ENCODE measurements at regions not wholly inside any gene's neighbourhood (a gene's known extent, or its start where the extent isn't known, plus 50 kb on each side); places are given as distances from the start of the nearest gene placed in this dataset.

DNA sequence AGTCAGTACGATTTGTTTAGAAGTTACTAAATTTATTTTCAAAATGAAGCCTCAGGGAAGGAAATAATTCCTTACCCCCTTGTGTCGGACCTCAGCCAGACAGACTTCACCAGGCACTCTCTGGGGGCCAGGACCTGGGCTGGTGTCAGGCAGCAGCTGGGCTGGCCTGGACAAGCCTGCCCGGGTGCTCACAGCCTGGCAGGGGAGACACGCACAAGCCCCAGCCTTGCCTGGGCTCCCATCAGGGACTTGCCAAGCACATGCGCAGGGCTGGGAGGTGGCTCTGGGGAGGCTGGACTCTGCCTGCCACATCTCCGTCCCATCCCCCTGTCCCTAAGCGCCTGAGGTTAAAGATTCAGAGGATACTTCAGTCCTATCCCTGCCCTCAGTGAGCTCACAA is 56.8 kb upstream of the HS6ST1 start (continued):
- TF ChIP-seq ELF1 (IDR thresholded peaks at IDR 0.05): no peak

DNA sequence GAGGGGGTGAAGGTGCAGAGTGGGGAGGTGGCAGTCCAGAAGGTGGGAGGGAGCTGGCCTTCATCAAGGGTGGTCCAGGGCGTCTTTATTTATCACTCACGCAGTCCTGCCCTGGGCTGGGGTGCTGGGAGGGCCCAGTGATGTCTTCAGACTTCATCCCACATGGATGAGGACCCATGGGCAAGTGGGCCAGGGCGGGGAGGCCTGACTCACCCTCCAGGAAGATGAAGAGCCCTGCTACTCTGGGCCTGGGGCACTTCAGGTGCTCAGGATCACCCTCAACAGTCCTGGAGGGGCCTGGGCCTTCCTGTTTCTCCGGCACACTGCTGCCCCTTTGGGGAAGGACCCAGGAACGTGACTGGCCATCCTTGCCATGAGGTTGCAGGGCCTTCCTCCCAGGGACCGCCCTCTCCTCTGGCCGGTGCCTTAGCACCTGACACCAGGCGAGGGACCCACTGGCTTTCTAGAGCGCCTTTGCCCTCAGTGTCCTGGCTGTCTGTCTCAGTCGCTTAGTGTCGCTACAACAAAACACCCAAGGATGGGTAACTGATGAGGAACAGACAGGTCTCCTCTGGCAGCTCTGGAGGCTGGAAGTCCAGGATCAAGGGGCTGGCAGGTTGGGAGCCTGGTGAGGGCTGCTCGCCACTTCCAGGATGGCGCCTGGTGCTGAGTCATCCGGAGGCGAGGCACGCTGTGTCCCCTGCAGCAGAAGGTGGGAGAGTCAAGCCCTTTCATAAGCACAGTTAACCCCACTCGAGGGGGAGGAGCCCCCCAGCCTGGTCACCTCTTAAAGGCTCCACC is 57.8 kb upstream of the HS6ST1 start:
- no peaks in the 10 kb centered on the region for H3K27me3 ChIP-seq (ENCODE audit: insufficient read depth)
- no peak overlapping the region for H3K9ac ChIP-seq
- no peak overlapping the region for H3K4me3 ChIP-seq (ENCODE audit: low read depth in 2 of 2, low read length in 1 of 2)
- no peak overlapping the region for H3K4me2 ChIP-seq
- no peaks in the 10 kb centered on the region for H3F3A ChIP-seq (replicated peaks; ENCODE audit: insufficient read depth)
- H3K27ac ChIP-seq (ENCODE audit: low read depth in 2 of 2, low read length in 1 of 2): no peak overlapping the region; a peak in 1 of 4 replicates
- no peaks in the 10 kb centered on the region for H3K36me3 ChIP-seq (replicated peaks in 1 of 2; ENCODE audit: control insufficient read depth in 1 of 2, insufficient read depth in 2 of 2, low read length in 1 of 2)
- H3K4me1 ChIP-seq (ENCODE audit: control insufficient read depth in 1 of 2, insufficient read depth in 2 of 2, low read depth in 1 of 2, low read length in 1 of 2): peaks cover 0 to 49% of the 10 kb centered on the region in 2 experiments; a peak in 1 of 4 replicates
- CTCF ChIA-PET: interaction anchor here (0.6 to 1.7 kb wide), 3 partner anchors 10 to 53 kb away, joined by 3 read pairs; no protein-coding TSS in a partner anchor
- POLR2A ChIA-PET: no interaction called here
- WGBS (ENCODE audit: low lambda C conversion rate): 72% methylated on average over 10 of the region's 17 CpGs
- H4K20me1 ChIP-seq (ENCODE audit: insufficient read depth): no peaks in the 10 kb centered on the region
- no peak for DNase-seq
- H2AFZ ChIP-seq (ENCODE audit: low read depth): no peak overlapping the region
- H3K79me2 ChIP-seq (ENCODE audit: insufficient read depth): no peaks in the 10 kb centered on the region
- H3K9me2 ChIP-seq: no peaks in the 10 kb centered on the region
- no peaks in the 10 kb centered on the region for H3K9me3 ChIP-seq
- no peak for TF ChIP-seq MXI1 (IDR thresholded peaks at IDR 0.05; ENCODE audit: low read depth, low read length)

- H3K27me3 ChIP-seq (ENCODE audit: insufficient read depth): no peaks in the 10 kb centered on the region
- H2AFZ ChIP-seq (ENCODE audit: low read depth): no peak overlapping the region
- no peak for DNase-seq
- H3K79me2 ChIP-seq (ENCODE audit: insufficient read depth): no peaks in the 10 kb centered on the region
- no peaks in the 10 kb centered on the region for H3K36me3 ChIP-seq (replicated peaks in 1 of 2; ENCODE audit: control insufficient read depth in 1 of 2, insufficient read depth in 2 of 2, low read length in 1 of 2)
- H3K9me2 ChIP-seq: no peaks in the 10 kb centered on the region
- CTCF ChIA-PET: interaction anchor here (1.7 kb wide), 1 partner anchor 54 kb away, joined by 3 read pairs; no protein-coding TSS in a partner anchor
- TF ChIP-seq RXRA (IDR thresholded peaks at IDR 0.05; ENCODE audit: borderline replicate concordance, low read depth) (no peak), TCF12 (IDR thresholded peaks at IDR 0.05) (no peak), GABPA (IDR thresholded peaks at IDR 0.05; ENCODE audit: low read depth) (no peak)
- POLR2A ChIA-PET: no interaction called here
- no peaks in the 10 kb centered on the region for H3F3A ChIP-seq (replicated peaks; ENCODE audit: insufficient read depth)
- no peak overlapping the region for H3K9ac ChIP-seq
- H3K4me3 ChIP-seq (ENCODE audit: low read depth in 2 of 2, low read length in 1 of 2): no peak overlapping the region
- no peak overlapping the region for H3K27ac ChIP-seq (ENCODE audit: low read depth in 2 of 2, low read length in 1 of 2)
- peaks cover 0 to 55% of the 10 kb centered on the region in 2 experiments; a peak in 1 of 4 replicates for H3K4me1 ChIP-seq (ENCODE audit: control insufficient read depth in 1 of 2, insufficient read depth in 2 of 2, low read depth in 1 of 2, low read length in 1 of 2)
- no peak overlapping the region for H3K4me2 ChIP-seq
- WGBS (ENCODE audit: low lambda C conversion rate): 89% methylated on average over 6 of the region's 16 CpGs
- no peaks in the 10 kb centered on the region for H4K20me1 ChIP-seq (ENCODE audit: insufficient read depth)
- no peaks in the 10 kb centered on the region for H3K9me3 ChIP-seq
Observed at GRCh38 chr2:128377071-128377910, 58.6 kb upstream of the HS6ST1 start.

GRCh38 chr2:128378231-128379020 is 59.8 kb upstream of the HS6ST1 start:
- CTCF ChIA-PET: interaction anchor here (1.0 kb wide), 1 partner anchor 53 kb away, joined by 3 read pairs; no protein-coding TSS in a partner anchor
- DNase-seq: no peak
- no peaks in the 10 kb centered on the region for H3F3A ChIP-seq (replicated peaks; ENCODE audit: insufficient read depth)
- H4K20me1 ChIP-seq (ENCODE audit: insufficient read depth): no peaks in the 10 kb centered on the region
- peaks cover 0 to 55% of the 10 kb centered on the region in 2 experiments; a peak in 1 of 4 replicates for H3K4me1 ChIP-seq (ENCODE audit: control insufficient read depth in 1 of 2, insufficient read depth in 2 of 2, low read depth in 1 of 2, low read length in 1 of 2)
- no peaks in the 10 kb centered on the region for H3K36me3 ChIP-seq (replicated peaks in 1 of 2; ENCODE audit: control insufficient read depth in 1 of 2, insufficient read depth in 2 of 2, low read length in 1 of 2)
- WGBS (ENCODE audit: low lambda C conversion rate): 62% methylated on average over 13 of the region's 16 CpGs
- H3K27ac ChIP-seq (ENCODE audit: low read depth in 2 of 2, low read length in 1 of 2): no peak overlapping the region; a peak in 1 of 4 replicates
- no peak overlapping the region for H2AFZ ChIP-seq (ENCODE audit: low read depth)
- no peak overlapping the region for H3K4me2 ChIP-seq
- H3K4me3 ChIP-seq (ENCODE audit: low read depth in 2 of 2, low read length in 1 of 2): no peak overlapping the region
- H3K9ac ChIP-seq: no peak overlapping the region
- POLR2A ChIA-PET: interaction anchor here (0.7 to 1.7 kb wide), 3 partner anchors 30 to 109 kb away, joined by 3 to 4 read pairs (median 4); no protein-coding TSS in a partner anchor
- no peak for TF ChIP-seq FOXJ3 (CRISPR knock-in tag; IDR thresholded peaks at IDR 0.05)
- no peak for TF ChIP-seq YY1 (IDR thresholded peaks at IDR 0.05; ENCODE audit: low read depth)
- TF ChIP-seq, protein P1, sequence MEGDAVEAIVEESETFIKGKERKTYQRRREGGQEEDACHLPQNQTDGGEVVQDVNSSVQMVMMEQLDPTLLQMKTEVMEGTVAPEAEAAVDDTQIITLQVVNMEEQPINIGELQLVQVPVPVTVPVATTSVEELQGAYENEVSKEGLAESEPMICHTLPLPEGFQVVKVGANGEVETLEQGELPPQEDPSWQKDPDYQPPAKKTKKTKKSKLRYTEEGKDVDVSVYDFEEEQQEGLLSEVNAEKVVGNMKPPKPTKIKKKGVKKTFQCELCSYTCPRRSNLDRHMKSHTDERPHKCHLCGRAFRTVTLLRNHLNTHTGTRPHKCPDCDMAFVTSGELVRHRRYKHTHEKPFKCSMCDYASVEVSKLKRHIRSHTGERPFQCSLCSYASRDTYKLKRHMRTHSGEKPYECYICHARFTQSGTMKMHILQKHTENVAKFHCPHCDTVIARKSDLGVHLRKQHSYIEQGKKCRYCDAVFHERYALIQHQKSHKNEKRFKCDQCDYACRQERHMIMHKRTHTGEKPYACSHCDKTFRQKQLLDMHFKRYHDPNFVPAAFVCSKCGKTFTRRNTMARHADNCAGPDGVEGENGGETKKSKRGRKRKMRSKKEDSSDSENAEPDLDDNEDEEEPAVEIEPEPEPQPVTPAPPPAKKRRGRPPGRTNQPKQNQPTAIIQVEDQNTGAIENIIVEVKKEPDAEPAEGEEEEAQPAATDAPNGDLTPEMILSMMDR (IDR thresholded peaks at IDR 0.05): no peak
- no peak for TF ChIP-seq EP300 (IDR thresholded peaks at IDR 0.05; ENCODE audit: borderline replicate concordance in 1 of 2, low read depth in 1 of 2, low read length in 1 of 2)
- no peak for TF ChIP-seq FOXM1 (IDR thresholded peaks at IDR 0.05; ENCODE audit: low read depth)
- TF ChIP-seq ELF1 (IDR thresholded peaks at IDR 0.05): no peak
- no peak for TF ChIP-seq EZH2phosphoT487 (IDR thresholded peaks at IDR 0.05; ENCODE audit: borderline replicate concordance, low read depth)
- no peak for TF ChIP-seq TAF1 (IDR thresholded peaks at IDR 0.05; ENCODE audit: borderline replicate concordance, low read depth, low read length)
- H3K27me3 ChIP-seq (ENCODE audit: insufficient read depth): no peaks in the 10 kb centered on the region
- H3K79me2 ChIP-seq (ENCODE audit: insufficient read depth): no peaks in the 10 kb centered on the region
- no peaks in the 10 kb centered on the region for H3K9me2 ChIP-seq
- H3K9me3 ChIP-seq: no peaks in the 10 kb centered on the region

Data from SK-N-SH (cell line).